Stimulated activated CD4-positive, alpha-beta T cell treated with anti-CD3 and anti-CD28 coated beads, TNF-alpha, amount 100 ng/mL, for 24 hours (primary cell): ENCODE measurements at regions not wholly inside any gene's neighbourhood (a gene's known extent, or its start where the extent isn't known, plus 50 kb on each side); places are given as distances from the start of the nearest gene placed in this dataset.
"Not testable (repeated sequence)": the region's sequence is repeated elsewhere in the genome, so short reads cannot be mapped to it uniquely, and the experiment has no call there.

Source experiments
- DNase-seq, 3 experiments: peaks; one replicate each; pipeline ENCODE4 v3.0.0-alpha.2; 2020; ENCODE audit warnings: low read depth in 3 of 3

GRCh38 chr15:95734422-95735316 lies 595.8 kb upstream of the NR2F2 start:
- no peak for DNase-seq

- no peak for DNase-seq
Observed at GRCh38 chr15:95737060-95737459, 593.4 kb upstream of the NR2F2 start.

- DNase-seq: no peak
Observed at GRCh38 chr15:95739131-95739530, 591.4 kb upstream of the NR2F2 start.

- DNase-seq: no peak
Observed at GRCh38 chr15:95741830-95742229, 588.7 kb upstream of the NR2F2 start.

GRCh38 chr15:95742256-95742655 lies 588.2 kb upstream of the NR2F2 start:
- no peak for DNase-seq

GRCh38 chr15:95742836-95743235 lies 587.7 kb upstream of the NR2F2 start:
- DNase-seq: no peak

GRCh38 chr15:95757171-95757570 lies 573.3 kb upstream of the NR2F2 start:
- DNase-seq: no peak

- DNase-seq: no peak
Observed at GRCh38 chr15:95758451-95758850, 572.0 kb upstream of the NR2F2 start.

GRCh38 chr15:95758851-95759250 lies 571.6 kb upstream of the NR2F2 start:
- DNase-seq: no peak

GRCh38 chr15:95760508-95760907 lies 570.0 kb upstream of the NR2F2 start:
- DNase-seq: no peak

GRCh38 chr15:95761501-95762165 lies 568.9 kb upstream of the NR2F2 start:
- DNase-seq: no peak

- no peak for DNase-seq
Observed at GRCh38 chr15:95763426-95763825, 567.1 kb upstream of the NR2F2 start.

GRCh38 chr15:95765161-95765560 lies 565.3 kb upstream of the NR2F2 start:
- no peak for DNase-seq

GRCh38 chr15:95770196-95770595 lies 560.3 kb upstream of the NR2F2 start:
- no peak for DNase-seq

GRCh38 chr15:95772982-95773381 lies 557.5 kb upstream of the NR2F2 start:
- DNase-seq: no peak

GRCh38 chr15:95784508-95784907 lies 546.0 kb upstream of the NR2F2 start:
- DNase-seq: no peak

GRCh38 chr15:95785276-95785675 lies 545.2 kb upstream of the NR2F2 start:
- DNase-seq: not testable (repeated sequence)

- no peak for DNase-seq
Observed at GRCh38 chr15:95793231-95793630, 537.3 kb upstream of the NR2F2 start.

- DNase-seq: no peak
Observed at GRCh38 chr15:95795386-95795785, 535.1 kb upstream of the NR2F2 start.

- no peak for DNase-seq
Observed at GRCh38 chr15:95799286-95800200, 531.0 kb upstream of the NR2F2 start.

GRCh38 chr15:95804484-95804883 lies 526.0 kb upstream of the NR2F2 start:
- no peak for DNase-seq

- no peak for DNase-seq
Observed at GRCh38 chr15:95812491-95812890, 518.0 kb upstream of the NR2F2 start.
